K562 (cell line): ENCODE measurements at regions not wholly inside any gene's neighbourhood (a gene's known extent, or its start where the extent isn't known, plus 50 kb on each side); places are given as distances from the start of the nearest gene placed in this dataset.
A peak's percentile ranks its signal among the peaks of the same experiment; 100 is the strongest.

Experiments
- ATAC-seq: fragments of 200-7000 bp; cut with Tn5 transposase; 3 replicates; pipeline ENCODE4 v1.9.1; 2020; ENCODE audit warnings: moderate library complexity
- BruUV-seq: library from RNA; stranded (reverse); fragments of 400-500 nt; replicated peaks from 2 replicates; lab custom pipeline; 2021; lab: Mats Ljungman, UMichigan
- CTCF ChIA-PET: fragments of 300-600 bp; formaldehyde crosslinking; extraction: SDS; loops from one replicate; lab custom pipeline; 2021; ENCODE audit warnings: low intra/inter-chr PET ratio; lab: Yijun Ruan, JAX
- POLR2A ChIA-PET: fragments of 300-600, 350-650 bp; sonication (Branson Sonifier 250); formaldehyde crosslinking; extraction: SDS; loops from one replicate; lab custom pipeline; 2021; ENCODE audit warnings: antibody characterized with exemption, inconsistent platforms; lab: Yijun Ruan, JAX
- DNase-seq, 4 experiments: peaks; one replicate each; pipeline versions ENCODE4 v3.0.0 to v3.0.0-alpha.2; 2011 to 2018; ENCODE audit warnings: low spot score in 3 of 4, mixed read lengths in 3 of 4; ENCODE audit errors: extremely low read depth in 1 of 4
- FAIRE-seq: peaks from 2 replicates; lab custom pipeline; 2011; peaks lifted over from hg19 to GRCh38; lab: Jason Lieb, UNC
- H2AFZ ChIP-seq: 2 replicates; pipeline ENCODE4 v1.6.0; 2011; ENCODE audit warnings: low read depth, low read length, control low read depth, inconsistent platforms
- H3K27ac ChIP-seq: fragments of 200-600 bp; 3 replicates; pipeline ENCODE4 v1.8.0; 2011; ENCODE audit warnings: low read depth, mild to moderate bottlenecking, control low read depth, inconsistent platforms, low read length, moderate library complexity, mixed read lengths; ENCODE audit errors: extremely low read depth
- H3K27me3 ChIP-seq, 2 experiments: fragments of 300-600 bp in 1 of 2; 2 replicates in 1 of 2; 3 replicates in 1 of 2; pipeline versions ENCODE4 v1.6.0 to v1.8.0; 2011; ENCODE audit warnings: inconsistent platforms in 2 of 2, low read length in 2 of 2, mild to moderate bottlenecking in 1 of 2, mixed read lengths in 1 of 2, moderate library complexity in 1 of 2; ENCODE audit not compliant: control insufficient read depth in 2 of 2, insufficient read depth in 2 of 2
- H3K36me3 ChIP-seq: fragments of 300-600 bp; 3 replicates; pipeline ENCODE4 v1.8.0; 2011; ENCODE audit warnings: mild to moderate bottlenecking, low read length, inconsistent platforms; ENCODE audit not compliant: control insufficient read depth, insufficient read depth
- H3K4me1 ChIP-seq, 2 experiments: fragments of 200-600 bp in 1 of 2; replicated peaks in 1 of 2; 2 replicates in 1 of 2; 3 replicates in 1 of 2; pipeline versions ENCODE4 v1.5.1 to v1.8.0; 2011; ENCODE audit warnings: inconsistent platforms in 2 of 2, low read length in 2 of 2, mild to moderate bottlenecking in 1 of 2, mixed read lengths in 1 of 2, moderate library complexity in 1 of 2; ENCODE audit not compliant: control insufficient read depth in 2 of 2, insufficient read depth in 2 of 2
- H3K4me2 ChIP-seq: 2 replicates; pipeline ENCODE4 v1.6.1; 2011; ENCODE audit warnings: low read length, control low read depth, inconsistent platforms, mixed read lengths; ENCODE audit not compliant: insufficient read depth
- H3K4me3 ChIP-seq: fragments of 200-600 bp; sonication (generic), shearing (Covaris generic); 2 replicates; pipeline ENCODE4 v1.5.1; 2016; ENCODE audit warnings: control low read depth, inconsistent platforms
- H3K79me2 ChIP-seq: fragments of 200-600 bp; 3 replicates; pipeline ENCODE4 v1.8.0; 2011; ENCODE audit warnings: low read length, inconsistent platforms; ENCODE audit not compliant: control insufficient read depth, insufficient read depth
- H3K9ac ChIP-seq, 2 experiments: 2 replicates each; pipeline versions ENCODE4 v1.6.0 to v1.6.1; 2011; ENCODE audit warnings: low read depth in 2 of 2, low read length in 2 of 2, control low read depth in 1 of 2, inconsistent platforms in 1 of 2, mild to moderate bottlenecking in 1 of 2, mixed read lengths in 1 of 2; ENCODE audit not compliant: insufficient read depth in 1 of 2
- H3K9me1 ChIP-seq: one replicate; pipeline ENCODE4 v1.6.0; 2011; ENCODE audit warnings: inconsistent platforms, mild to moderate bottlenecking, low read length, moderate library complexity; ENCODE audit not compliant: control insufficient read depth, insufficient read depth
- H3K9me3 ChIP-seq: replicated peaks from 2 replicates; pipeline ENCODE4 v1.5.1; 2011; ENCODE audit warnings: low read depth, low read length, inconsistent platforms; ENCODE audit not compliant: control insufficient read depth, insufficient read depth
- H4K20me1 ChIP-seq: replicated peaks from 2 replicates; pipeline ENCODE4 v1.6.1; 2011; ENCODE audit warnings: low read length, inconsistent platforms, mixed read lengths; ENCODE audit not compliant: control insufficient read depth, insufficient read depth
- CTCF ChIP-seq, 3 experiments: IDR thresholded peaks in 2 of 3; conservative IDR thresholded peaks in 1 of 3; 2 replicates each; pipeline ENCODE4 v1.5.1; 2011 to 2012; ENCODE audit warnings: low read length in 3 of 3, mild to moderate bottlenecking in 3 of 3, control low read depth in 2 of 3, improper control_type of control experiment in 1 of 3, inconsistent platforms in 1 of 3, low read depth in 1 of 3, mixed read lengths in 1 of 3, moderate library complexity in 1 of 3; ENCODE audit not compliant: insufficient read depth in 2 of 3
- FIP1L1 ChIP-seq: fragments of 200-400 bp; formaldehyde crosslinking; IDR thresholded peaks from 2 replicates; pipeline ENCODE4 v1.6.1; 2018; ENCODE audit warnings: mild to moderate bottlenecking, low read depth, low read length; ENCODE audit not compliant: poor library complexity, severe bottlenecking
- SRSF1 ChIP-seq: fragments of 200-400 bp; formaldehyde crosslinking; IDR thresholded peaks from 2 replicates; pipeline ENCODE4 v1.6.1; 2017; ENCODE audit warnings: mild to moderate bottlenecking, low read depth, low read length, moderate library complexity
- WHSC1 ChIP-seq: IDR thresholded peaks from one replicate; pipeline ENCODE4 v1.6.1; 2012; ENCODE audit warnings: low read length, control low read depth, inconsistent platforms
- ZBTB49 ChIP-seq: sonication (generic); formaldehyde crosslinking; IDR thresholded peaks from 2 replicates; pipeline ENCODE4 v1.8.0; 2022; ENCODE audit warnings: missing genetic modification reagents, mild to moderate bottlenecking, borderline replicate concordance
- ZFPM2 ChIP-seq: fragments of 250-450 bp; sonication (Bioruptor Pico); IDR thresholded peaks from 2 replicates; pipeline ENCODE4 v1.5.1; 2022; ENCODE audit warnings: mild to moderate bottlenecking
- ZNF184 ChIP-seq: sonication (generic); formaldehyde crosslinking; IDR thresholded peaks from 2 replicates; pipeline ENCODE4 v1.5.0; 2020; ENCODE audit warnings: missing genetic modification reagents
- WGBS: fragments of 100-300 bp; shearing (Covaris generic); methylation state at CpG from one replicate; pipeline ENCODE4 v1.1.6; 2016; ENCODE audit warnings: low coverage, mixed read lengths; ENCODE audit not compliant: insufficient coverage; ENCODE audit errors: missing lambda C conversion rate; 5-methylcytosine and 5-hydroxymethylcytosine counted together
- in situ Hi-C: fragments of 300-500 bp; cut with MboI; formaldehyde crosslinking; loops from 4 replicates; pipeline ENCODE4 v1.15.0; 2018; ENCODE audit warnings: inconsistent platforms, mixed read lengths
- intact Hi-C: fragments of 100-400 bp; cut with micrococcal nuclease; formaldehyde crosslinking; loops from 2 replicates; pipeline ENCODE4 v1.14.2; 2022

DNA sequence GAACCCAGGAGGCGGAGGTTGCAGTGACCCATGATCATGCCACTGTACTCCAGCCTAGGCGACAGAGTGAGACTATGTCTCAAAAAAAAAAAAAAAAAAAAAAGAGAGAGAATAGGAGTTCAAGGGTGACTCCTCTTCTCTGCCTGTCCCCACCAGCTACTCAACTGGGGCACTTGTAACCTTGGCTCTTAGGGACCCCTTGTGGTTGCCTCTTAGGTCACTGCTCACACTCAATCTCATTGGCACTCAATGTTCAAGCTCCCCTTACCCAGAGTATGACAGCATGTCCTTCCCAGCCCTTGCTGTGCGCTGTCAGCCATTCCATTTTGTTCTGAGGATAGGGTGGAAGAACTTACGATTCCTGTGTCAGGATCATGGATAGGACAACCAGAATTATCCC is 82.4 kb upstream of the BEND4 start:
- Histone ChIP-seq H3K4me3 (no peak overlapping the region), H3K27me3 (peaks cover 2 to 6% of the 10 kb centered on the region in 2 experiments; a peak in 2 of 5 replicates), H3K79me2 (no peaks in the 10 kb centered on the region), H4K20me1 (peaks cover 3% of the 10 kb centered on the region; the same call in 1 of the 2 replicates), H3K36me3 (no peaks in the 10 kb centered on the region), H3K9ac (no peak overlapping the region), H3K4me1 (no peaks in the 10 kb centered on the region), H3K4me2 (no peak overlapping the region), H3K9me3 (no peaks in the 10 kb centered on the region), H2AFZ (no peak overlapping the region), H3K27ac (no peak overlapping the region), H3K9me1 (no peaks in the 10 kb centered on the region)
- 0% methylated on average over 3 of the region's 4 CpGs for WGBS
- in situ Hi-C loops, result no loop called here
- ChIA-PET POLR2A (no interaction called here), CTCF (no interaction called here)
- DNase-seq (no peak), FAIRE-seq (no peak), ATAC-seq (no peak; the same call in 2 of the 3 replicates)
- 0 out of 6 replicates have a peak, but pooled peaks of 1 of the 3 experiments have one; percentile 6 for TF ChIP-seq CTCF (IDR thresholded peaks at IDR 0.05 in 2 of 3, conservative IDR thresholded peaks at IDR 0.05 in 1 of 3; ENCODE audit: insufficient read depth in 2 of 3, low read depth in 1 of 3, low read length in 3 of 3)
- no peak for TF ChIP-seq WHSC1
- intact Hi-C loops, result no loop called here
- no TSS peak for BruUV-seq

GRCh38 chr4:42235304-42236021 is 83.0 kb upstream of the BEND4 start:
- POLR2A ChIA-PET, result no interaction called here
- H4K20me1 ChIP-seq, result peaks cover 3% of the 10 kb centered on the region; the same call in 1 of the 2 replicates
- H3K4me3 ChIP-seq, result no peak overlapping the region
- WGBS, result 10% methylated on average over 7 of the region's 7 CpGs
- no peaks in the 10 kb centered on the region for H3K36me3 ChIP-seq
- H3K79me2 ChIP-seq, result no peaks in the 10 kb centered on the region
- H3K4me2 ChIP-seq, result no peak overlapping the region
- no peak overlapping the region for H3K9ac ChIP-seq
- DNase-seq (no peak), ATAC-seq (no peak), FAIRE-seq (no peak)
- no peak overlapping the region for H2AFZ ChIP-seq
- intact Hi-C loops, result no loop called here
- CTCF ChIA-PET, result no interaction called here
- no TSS peak for BruUV-seq
- H3K4me1 ChIP-seq, result no peaks in the 10 kb centered on the region
- TF ChIP-seq ZFPM2 (CRISPR knock-in tag), result no peak
- TF ChIP-seq FIP1L1, result no peak
- TF ChIP-seq SRSF1, result no peak
- TF ChIP-seq ZBTB49 (CRISPR knock-in tag), result no peak
- TF ChIP-seq ZNF184 (CRISPR knock-in tag), result no peak
- no peaks in the 10 kb centered on the region for H3K9me1 ChIP-seq
- no peak overlapping the region for H3K27ac ChIP-seq
- H3K9me3 ChIP-seq, result no peaks in the 10 kb centered on the region
- H3K27me3 ChIP-seq, result peaks cover 2 to 6% of the 10 kb centered on the region in 2 experiments; a peak in 2 of 5 replicates
- in situ Hi-C loops, result no loop called here
